ENCODE measurements at regions not wholly inside any gene's neighbourhood (a gene's known extent, or its start where the extent isn't known, plus 50 kb on each side); places are given as distances from the start of the nearest gene placed in this dataset.

DNA sequence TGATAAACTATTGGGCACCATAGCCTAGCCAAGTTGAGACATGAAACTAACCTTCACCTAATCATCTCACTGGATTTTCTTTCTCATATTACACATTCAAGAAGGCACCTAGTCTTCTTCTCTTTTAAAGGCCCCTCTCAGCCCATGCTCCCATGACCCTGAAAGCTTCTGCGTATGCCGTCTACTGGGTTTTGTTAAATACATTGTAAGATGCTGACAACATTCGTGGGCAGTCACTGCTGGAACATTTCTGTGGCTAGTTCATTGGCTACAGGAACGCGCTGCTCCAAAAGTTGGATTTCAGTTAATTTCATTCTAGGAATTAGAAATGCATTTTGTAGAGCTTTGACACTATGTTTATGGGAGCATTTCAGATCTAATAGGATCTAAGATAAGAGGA, 52.3 kb upstream of the CHD2 start:
- Histone ChIP-seq H3K4me3 (replicated peaks in 1 of 3; ENCODE audit: insufficient read depth in 1 of 3, low read depth in 1 of 3, low read length in 3 of 3) (no peak overlapping the region), H3K79me2 (ENCODE audit: control insufficient read depth, insufficient read depth, low read length) (no peaks in the 10 kb centered on the region), H3K4me2 (ENCODE audit: insufficient read depth, low read length) (no peak overlapping the region), H3K27me3 (ENCODE audit: control insufficient read depth in 2 of 2, insufficient read depth in 2 of 2, low read length in 2 of 2) (peaks cover 37% of the 10 kb centered on the region in 2 experiments), H3K9ac (replicated peaks; ENCODE audit: extremely low read depth, insufficient read depth, low read length) (no peak overlapping the region), H2AFZ (ENCODE audit: low read depth, low read length) (no peak overlapping the region), H3K4me1 (ENCODE audit: control insufficient read depth, extremely low read depth, insufficient read depth, low read length) (peaks cover 9% of the 10 kb centered on the region), H3K9me3 (replicated peaks; ENCODE audit: control insufficient read depth, insufficient read depth, low read length) (no peaks in the 10 kb centered on the region), H4K20me1 (replicated peaks; ENCODE audit: control insufficient read depth, extremely low read depth, insufficient read depth, low read length) (no peaks in the 10 kb centered on the region), H3K36me3 (ENCODE audit: control insufficient read depth in 2 of 2, extremely low read depth in 1 of 2, insufficient read depth in 2 of 2, low read length in 2 of 2) (no peaks in the 10 kb centered on the region), H3K27ac (ENCODE audit: insufficient read depth, low read depth, low read length) (no peak overlapping the region), H3K9me1 (replicated peaks; ENCODE audit: control insufficient read depth, extremely low read depth, insufficient read depth, low read length) (no peaks in the 10 kb centered on the region)
- CTCF ChIA-PET: interaction anchor here (0.8 kb wide), 1 partner anchor 20 kb away, joined by 3 read pairs; no protein-coding TSS in a partner anchor
- DNase-seq (ENCODE audit: low read depth, low spot score) (no peak), FAIRE-seq (no peak)
- intact Hi-C loops (cut with micrococcal nuclease): no loop called here
- no TSS peak for BruUV-seq (replicated peaks)
- POLR2A ChIA-PET: no interaction called here
- dilution Hi-C loops (cut with MboI; ENCODE audit: extremely low pct_ligation_motif_present, low sequenced_read_pairs): no loop called here
- TF ChIP-seq FOS (IDR thresholded peaks at IDR 0.05; ENCODE audit: borderline replicate concordance, insufficient read depth, low read length) (no peak), MAX (IDR thresholded peaks at IDR 0.05; ENCODE audit: insufficient read depth, insufficient read length) (no peak)

DNA sequence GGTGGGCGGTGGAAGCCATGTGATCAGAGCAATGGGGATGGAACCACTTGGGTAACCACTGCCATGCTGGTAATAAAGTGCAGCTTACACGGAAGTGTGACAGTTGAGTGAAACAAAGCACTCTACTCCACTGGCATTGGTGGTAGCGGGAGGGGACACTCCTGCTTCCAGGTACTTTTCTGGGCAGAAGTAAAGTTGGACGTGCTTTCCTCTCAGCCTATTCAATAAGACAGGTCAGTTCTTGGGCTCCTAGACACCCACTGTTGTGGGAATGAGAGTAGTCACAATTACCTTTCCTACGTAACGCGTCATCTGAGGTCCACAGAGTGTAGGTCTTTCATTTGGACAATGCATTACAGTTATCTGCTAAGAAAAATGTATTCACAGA, 51.7 kb upstream of the CHD2 start:
- dilution Hi-C loops (cut with MboI; ENCODE audit: extremely low pct_ligation_motif_present, low sequenced_read_pairs): no loop called here
- Histone ChIP-seq H3K4me3 (replicated peaks in 1 of 3; ENCODE audit: insufficient read depth in 1 of 3, low read depth in 1 of 3, low read length in 3 of 3) (no peak overlapping the region), H3K9me1 (replicated peaks; ENCODE audit: control insufficient read depth, extremely low read depth, insufficient read depth, low read length) (no peaks in the 10 kb centered on the region), H3K36me3 (ENCODE audit: control insufficient read depth in 2 of 2, extremely low read depth in 1 of 2, insufficient read depth in 2 of 2, low read length in 2 of 2) (no peaks in the 10 kb centered on the region), H3K9me3 (replicated peaks; ENCODE audit: control insufficient read depth, insufficient read depth, low read length) (no peaks in the 10 kb centered on the region), H4K20me1 (replicated peaks; ENCODE audit: control insufficient read depth, extremely low read depth, insufficient read depth, low read length) (no peaks in the 10 kb centered on the region), H3K9ac (replicated peaks; ENCODE audit: extremely low read depth, insufficient read depth, low read length) (no peak overlapping the region), H2AFZ (ENCODE audit: low read depth, low read length) (no peak overlapping the region), H3K27me3 (ENCODE audit: control insufficient read depth in 2 of 2, insufficient read depth in 2 of 2, low read length in 2 of 2) (peaks cover 34 to 37% of the 10 kb centered on the region in 2 experiments), H3K4me2 (ENCODE audit: insufficient read depth, low read length) (no peak overlapping the region), H3K79me2 (ENCODE audit: control insufficient read depth, insufficient read depth, low read length) (no peaks in the 10 kb centered on the region), H3K27ac (ENCODE audit: insufficient read depth, low read depth, low read length) (no peak overlapping the region), H3K4me1 (ENCODE audit: control insufficient read depth, extremely low read depth, insufficient read depth, low read length) (peaks cover 9% of the 10 kb centered on the region)
- ChIA-PET POLR2A (no interaction called here), CTCF (interaction anchor here (0.8 kb wide), 1 partner anchor 19 kb away, joined by 3 read pairs; no protein-coding TSS in a partner anchor)
- FAIRE-seq: no peak
- DNase-seq (ENCODE audit: low read depth, low spot score): no peak
- BruUV-seq (replicated peaks): no TSS peak
- TF ChIP-seq, protein P1, sequence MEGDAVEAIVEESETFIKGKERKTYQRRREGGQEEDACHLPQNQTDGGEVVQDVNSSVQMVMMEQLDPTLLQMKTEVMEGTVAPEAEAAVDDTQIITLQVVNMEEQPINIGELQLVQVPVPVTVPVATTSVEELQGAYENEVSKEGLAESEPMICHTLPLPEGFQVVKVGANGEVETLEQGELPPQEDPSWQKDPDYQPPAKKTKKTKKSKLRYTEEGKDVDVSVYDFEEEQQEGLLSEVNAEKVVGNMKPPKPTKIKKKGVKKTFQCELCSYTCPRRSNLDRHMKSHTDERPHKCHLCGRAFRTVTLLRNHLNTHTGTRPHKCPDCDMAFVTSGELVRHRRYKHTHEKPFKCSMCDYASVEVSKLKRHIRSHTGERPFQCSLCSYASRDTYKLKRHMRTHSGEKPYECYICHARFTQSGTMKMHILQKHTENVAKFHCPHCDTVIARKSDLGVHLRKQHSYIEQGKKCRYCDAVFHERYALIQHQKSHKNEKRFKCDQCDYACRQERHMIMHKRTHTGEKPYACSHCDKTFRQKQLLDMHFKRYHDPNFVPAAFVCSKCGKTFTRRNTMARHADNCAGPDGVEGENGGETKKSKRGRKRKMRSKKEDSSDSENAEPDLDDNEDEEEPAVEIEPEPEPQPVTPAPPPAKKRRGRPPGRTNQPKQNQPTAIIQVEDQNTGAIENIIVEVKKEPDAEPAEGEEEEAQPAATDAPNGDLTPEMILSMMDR (IDR thresholded peaks at IDR 0.05; ENCODE audit: extremely low read depth in 1 of 2, insufficient read depth in 1 of 2, low read depth in 1 of 2, low read length in 2 of 2): no peak
- no peak for TF ChIP-seq POLR2A (IDR thresholded peaks at IDR 0.05; ENCODE audit: low read depth, low read length)
- TF ChIP-seq JUN (IDR thresholded peaks at IDR 0.05; ENCODE audit: borderline replicate concordance, insufficient read depth, insufficient read length, low read depth): no peak
- intact Hi-C loops (cut with micrococcal nuclease): no loop called here
